ENCODE measurements at regions not wholly inside any gene's neighbourhood (a gene's known extent, or its start where the extent isn't known, plus 50 kb on each side); places are given as distances from the start of the nearest gene placed in this dataset.

DNA sequence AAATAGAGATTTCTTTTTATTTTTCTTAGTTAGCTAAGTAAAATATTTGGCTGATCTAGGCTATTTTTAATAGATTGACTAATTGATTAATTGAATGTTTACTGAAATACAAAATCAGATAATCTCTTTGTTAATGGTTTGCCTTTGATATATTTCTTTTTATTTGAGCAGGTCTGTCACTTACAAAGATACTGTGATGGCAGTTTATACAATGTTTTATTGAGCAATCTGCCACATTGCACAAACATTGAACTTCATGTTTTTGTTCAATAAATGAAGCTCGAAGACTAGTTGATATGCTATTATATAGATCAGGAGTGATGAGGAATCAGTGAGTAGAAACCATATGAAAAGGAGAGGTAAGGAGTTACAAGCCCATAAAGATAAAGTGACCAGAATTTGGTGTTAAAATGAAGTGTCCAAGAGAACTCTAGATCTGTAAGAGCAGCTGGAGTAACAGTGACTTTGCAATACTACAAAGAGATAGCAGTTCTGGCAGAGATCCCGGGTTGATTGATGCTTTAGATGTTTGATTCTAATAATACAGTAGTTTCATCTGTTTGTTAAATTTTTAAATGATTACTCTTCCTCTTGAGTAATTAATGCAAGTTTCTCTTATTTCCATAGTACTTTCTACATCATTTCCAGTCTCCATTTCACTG lies 574.2 kb downstream of the CCDC85A start:
- Histone ChIP-seq H3K4me1 (ENCODE audit: insufficient read depth) (no peaks in the 10 kb centered on the region), H3K4me3 (no peak overlapping the region), H4K20me1 (ENCODE audit: insufficient read depth, poor library complexity, severe bottlenecking) (no peaks in the 10 kb centered on the region), H3K27me3 (no peaks in the 10 kb centered on the region), H3K27ac (no peak overlapping the region), H3K9me3 (ENCODE audit: low read depth) (no peaks in the 10 kb centered on the region), H3K36me3 (replicated peaks; ENCODE audit: insufficient read depth, low read depth) (no peaks in the 10 kb centered on the region), H3K9me2 (replicated peaks; ENCODE audit: insufficient read depth) (no peaks in the 10 kb centered on the region), H3K79me2 (no peaks in the 10 kb centered on the region), H3K4me2 (no peak overlapping the region), H2AFZ (no peak overlapping the region)
- no peak for DNase-seq (ENCODE audit: low spot score)
- TF ChIP-seq EZH2 (IDR thresholded peaks at IDR 0.05; ENCODE audit: borderline replicate concordance) = no peak
- 71% methylated on average over 2 of the region's 2 CpGs for WGBS (ENCODE audit: low lambda C conversion rate, missing lambda C conversion rate)

DNA sequence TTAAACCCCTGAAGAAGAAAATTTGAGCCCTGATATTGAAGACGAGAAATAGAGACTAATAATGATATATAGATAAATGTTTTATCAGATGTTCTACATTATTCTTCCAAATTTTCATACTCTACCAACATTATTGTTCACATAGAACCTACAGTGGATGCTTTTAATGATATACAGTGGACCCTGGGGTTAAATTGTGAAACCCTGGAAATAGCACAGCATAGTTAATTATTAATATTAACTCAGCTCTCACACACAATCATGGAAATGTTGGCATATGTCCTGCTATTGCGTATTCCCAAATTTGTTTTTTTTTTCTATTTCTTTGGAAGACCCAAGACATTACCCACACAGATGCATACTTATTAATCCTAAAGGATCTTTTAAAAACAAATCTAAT lies 579.9 kb downstream of the CCDC85A start:
- no peaks in the 10 kb centered on the region for H3K4me1 ChIP-seq (ENCODE audit: insufficient read depth)
- H2AFZ ChIP-seq = no peak overlapping the region
- DNase-seq (ENCODE audit: low spot score) = no peak
- 80% methylated on average over 2 of the region's 2 CpGs for WGBS (ENCODE audit: low lambda C conversion rate, missing lambda C conversion rate)
- no peaks in the 10 kb centered on the region for H3K79me2 ChIP-seq
- no peak for TF ChIP-seq EZH2phosphoT487 (IDR thresholded peaks at IDR 0.05; ENCODE audit: low read depth, severe bottlenecking, unreplicated experiment)
- TF ChIP-seq EZH2 (IDR thresholded peaks at IDR 0.05; ENCODE audit: borderline replicate concordance) = no peak
- TF ChIP-seq, protein P1, sequence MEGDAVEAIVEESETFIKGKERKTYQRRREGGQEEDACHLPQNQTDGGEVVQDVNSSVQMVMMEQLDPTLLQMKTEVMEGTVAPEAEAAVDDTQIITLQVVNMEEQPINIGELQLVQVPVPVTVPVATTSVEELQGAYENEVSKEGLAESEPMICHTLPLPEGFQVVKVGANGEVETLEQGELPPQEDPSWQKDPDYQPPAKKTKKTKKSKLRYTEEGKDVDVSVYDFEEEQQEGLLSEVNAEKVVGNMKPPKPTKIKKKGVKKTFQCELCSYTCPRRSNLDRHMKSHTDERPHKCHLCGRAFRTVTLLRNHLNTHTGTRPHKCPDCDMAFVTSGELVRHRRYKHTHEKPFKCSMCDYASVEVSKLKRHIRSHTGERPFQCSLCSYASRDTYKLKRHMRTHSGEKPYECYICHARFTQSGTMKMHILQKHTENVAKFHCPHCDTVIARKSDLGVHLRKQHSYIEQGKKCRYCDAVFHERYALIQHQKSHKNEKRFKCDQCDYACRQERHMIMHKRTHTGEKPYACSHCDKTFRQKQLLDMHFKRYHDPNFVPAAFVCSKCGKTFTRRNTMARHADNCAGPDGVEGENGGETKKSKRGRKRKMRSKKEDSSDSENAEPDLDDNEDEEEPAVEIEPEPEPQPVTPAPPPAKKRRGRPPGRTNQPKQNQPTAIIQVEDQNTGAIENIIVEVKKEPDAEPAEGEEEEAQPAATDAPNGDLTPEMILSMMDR (IDR thresholded peaks at IDR 0.05; ENCODE audit: poor library complexity) = no peak
- no peak overlapping the region for H3K27ac ChIP-seq
- H3K4me2 ChIP-seq = no peak overlapping the region
- H3K36me3 ChIP-seq (replicated peaks; ENCODE audit: insufficient read depth, low read depth) = no peaks in the 10 kb centered on the region
- H3K4me3 ChIP-seq = no peak overlapping the region
- no peaks in the 10 kb centered on the region for H3K27me3 ChIP-seq
- H3K9me3 ChIP-seq (ENCODE audit: low read depth) = no peaks in the 10 kb centered on the region
- no peaks in the 10 kb centered on the region for H4K20me1 ChIP-seq (ENCODE audit: insufficient read depth, poor library complexity, severe bottlenecking)
- no peaks in the 10 kb centered on the region for H3K9me2 ChIP-seq (replicated peaks; ENCODE audit: insufficient read depth)

DNA sequence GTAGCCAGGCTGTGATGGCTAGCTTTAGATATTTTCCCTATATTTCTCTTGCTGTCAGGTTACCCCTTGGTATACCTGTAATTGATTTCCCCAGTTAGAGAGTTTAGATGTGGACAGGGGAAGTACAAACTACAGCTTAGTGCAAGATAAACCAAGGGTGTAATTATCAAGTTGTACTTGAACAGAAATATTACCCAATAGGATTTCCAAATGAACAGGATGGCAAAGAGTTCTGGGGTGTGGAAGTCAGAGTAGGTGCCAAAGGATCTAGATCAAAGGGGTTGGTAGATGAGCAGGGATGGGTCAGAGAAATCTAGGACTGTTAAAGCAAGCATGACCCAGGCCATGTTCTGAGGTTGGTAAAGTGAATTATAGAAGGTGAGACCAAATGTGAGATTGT lies 585.2 kb downstream of the CCDC85A start:
- Histone ChIP-seq H3K79me2 (no peaks in the 10 kb centered on the region), H3K27ac (no peak overlapping the region), H3K4me1 (ENCODE audit: insufficient read depth) (no peaks in the 10 kb centered on the region), H3K27me3 (no peaks in the 10 kb centered on the region), H3K9me3 (ENCODE audit: low read depth) (no peaks in the 10 kb centered on the region), H3K36me3 (replicated peaks; ENCODE audit: insufficient read depth, low read depth) (no peaks in the 10 kb centered on the region), H3K4me3 (no peak overlapping the region), H4K20me1 (ENCODE audit: insufficient read depth, poor library complexity, severe bottlenecking) (no peaks in the 10 kb centered on the region), H2AFZ (no peak overlapping the region), H3K9me2 (replicated peaks; ENCODE audit: insufficient read depth) (no peaks in the 10 kb centered on the region), H3K4me2 (no peak overlapping the region)
- no peak for DNase-seq (ENCODE audit: low spot score)
- no peak for TF ChIP-seq EZH2 (IDR thresholded peaks at IDR 0.05; ENCODE audit: borderline replicate concordance)
- no peak for TF ChIP-seq EZH2phosphoT487 (IDR thresholded peaks at IDR 0.05; ENCODE audit: low read depth, severe bottlenecking, unreplicated experiment)
- TF ChIP-seq, protein P1 (IDR thresholded peaks at IDR 0.05; ENCODE audit: poor library complexity) = no peak

DNA sequence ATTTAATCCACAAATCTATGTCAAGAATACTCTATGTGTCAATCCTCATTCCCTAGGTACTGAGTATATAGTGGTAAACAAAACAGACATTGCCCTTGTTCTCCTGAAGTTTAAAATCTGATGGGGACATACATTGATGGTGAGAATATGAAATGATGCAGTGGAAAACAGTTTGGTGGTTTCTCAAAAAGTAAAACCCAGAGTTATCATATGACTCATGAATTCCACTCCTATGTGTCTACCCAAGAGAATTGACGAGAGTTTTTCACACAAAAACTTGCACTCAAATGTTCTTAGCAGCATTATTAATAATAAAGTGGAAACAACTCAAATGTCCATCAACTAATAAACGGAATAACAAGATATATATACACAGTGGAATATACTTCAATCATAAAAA lies 586.7 kb downstream of the CCDC85A start:
- WGBS (ENCODE audit: low lambda C conversion rate, missing lambda C conversion rate) = 74% methylated on average over 2 of the region's 2 CpGs
- no peak overlapping the region for H3K27ac ChIP-seq
- no peak overlapping the region for H3K4me3 ChIP-seq
- no peaks in the 10 kb centered on the region for H4K20me1 ChIP-seq (ENCODE audit: insufficient read depth, poor library complexity, severe bottlenecking)
- H2AFZ ChIP-seq = no peak overlapping the region
- no peaks in the 10 kb centered on the region for H3K27me3 ChIP-seq
- H3K4me1 ChIP-seq (ENCODE audit: insufficient read depth) = no peaks in the 10 kb centered on the region
- H3K36me3 ChIP-seq (replicated peaks; ENCODE audit: insufficient read depth, low read depth) = no peaks in the 10 kb centered on the region
- H3K9me2 ChIP-seq (replicated peaks; ENCODE audit: insufficient read depth) = no peaks in the 10 kb centered on the region
- H3K4me2 ChIP-seq = no peak overlapping the region
- TF ChIP-seq EZH2 (IDR thresholded peaks at IDR 0.05; ENCODE audit: borderline replicate concordance) (no peak), EZH2phosphoT487 (IDR thresholded peaks at IDR 0.05; ENCODE audit: low read depth, severe bottlenecking, unreplicated experiment) (no peak)
- TF ChIP-seq, protein P1 (IDR thresholded peaks at IDR 0.05; ENCODE audit: poor library complexity) = no peak
- H3K9me3 ChIP-seq (ENCODE audit: low read depth) = no peaks in the 10 kb centered on the region
- DNase-seq (ENCODE audit: low spot score) = no peak
- no peaks in the 10 kb centered on the region for H3K79me2 ChIP-seq

All from hepatocyte (in vitro differentiated cells).